Testis (tissue), 2 donors: ENCODE measurements at regions not wholly inside any gene's neighbourhood (a gene's known extent, or its start where the extent isn't known, plus 50 kb on each side); places are given as distances from the start of the nearest gene placed in this dataset.

Experiments
- DNase-seq: peaks from one replicate; pipeline ENCODE4 v3.0.0-alpha.2; 2019
- H3K27ac ChIP-seq, 2 donors: fragments of 200-600 bp; sonication (generic); one replicate each; pipeline ENCODE4 v1.5.1; 2019
- H3K27me3 ChIP-seq: fragments of 200-600 bp; sonication (generic); one replicate; pipeline ENCODE4 v1.5.1; 2019
- H3K36me3 ChIP-seq: fragments of 200-600 bp; sonication (generic); one replicate; pipeline ENCODE4 v1.5.1; 2017; ENCODE audit warnings: low read depth; ENCODE audit errors: missing control alignments
- H3K4me1 ChIP-seq: fragments of 200-600 bp; sonication (generic); one replicate; pipeline ENCODE4 v1.5.1; 2019
- H3K4me3 ChIP-seq, 2 donors: fragments of 200-600 bp; sonication (generic); one replicate each; pipeline ENCODE4 v1.5.1; 2017 to 2019
- H3K9me3 ChIP-seq: fragments of 200-600 bp; sonication (generic); one replicate; pipeline ENCODE4 v1.5.1; 2017
- CTCF ChIP-seq, 3 experiments: fragments of 450-650 bp in 2 of 3; fragments of 200-600 bp in 1 of 3; sonication (generic) in 1 of 3; IDR thresholded peaks; one replicate each; pipeline ENCODE4 v1.5.1; 2016 to 2019; ENCODE audit warnings: antibody characterized with exemption in 3 of 3, mild to moderate bottlenecking in 2 of 3, moderate library complexity in 1 of 3
- POLR2A ChIP-seq: fragments of 450-650 bp; IDR thresholded peaks from one replicate; pipeline ENCODE4 v1.6.1; 2017; ENCODE audit warnings: antibody characterized with exemption, mild to moderate bottlenecking, moderate library complexity
- WGBS, 2 donors: methylation state at CpG; one replicate each; pipeline ENCODE4 v1.1.5; 2018; 5-methylcytosine and 5-hydroxymethylcytosine counted together
- intact Hi-C: fragments of 100-400 bp; cut with DNase I; formaldehyde crosslinking; loops from one replicate; pipeline ENCODE4 v1.15.1; 2023; ENCODE audit warnings: low total_unique reads

GRCh38 chr1:29504709-29505410, 268.5 kb downstream of the PTPRU start:
- H3K4me3 ChIP-seq = no peak overlapping the region
- WGBS, 2 donors = 89 to 92% methylated on average over 8 of the region's 8 CpGs
- TF ChIP-seq POLR2A (no peak), CTCF (IDR thresholded peaks at IDR 0.05) (no peak)
- no peak overlapping the region for H3K27ac ChIP-seq
- H3K27me3 ChIP-seq = no peaks in the 10 kb centered on the region
- H3K36me3 ChIP-seq = no peaks in the 10 kb centered on the region
- peak; percentile 4 for DNase-seq
- intact Hi-C loops = no loop called here
- H3K9me3 ChIP-seq = no peaks in the 10 kb centered on the region
- no peaks in the 10 kb centered on the region for H3K4me1 ChIP-seq

GRCh38 chr1:29504196-29504595, 267.9 kb downstream of the PTPRU start:
- Histone ChIP-seq H3K9me3 (no peaks in the 10 kb centered on the region), H3K36me3 (no peaks in the 10 kb centered on the region), H3K4me3 (no peak overlapping the region), H3K27ac (no peak overlapping the region), H3K4me1 (no peaks in the 10 kb centered on the region), H3K27me3 (no peaks in the 10 kb centered on the region)
- TF ChIP-seq POLR2A = no peak
- TF ChIP-seq CTCF (IDR thresholded peaks at IDR 0.05) = no peak
- intact Hi-C loops = no loop called here
- WGBS, 2 donors = 44 to 54% methylated on average over 4 of the region's 4 CpGs
- DNase-seq = peak; percentile 7

GRCh38 chr1:29502911-29503840, 266.9 kb downstream of the PTPRU start:
- no peaks in the 10 kb centered on the region for H3K27me3 ChIP-seq
- 74 to 81% methylated on average over 12 of the region's 12 CpGs for WGBS, 2 donors
- H3K36me3 ChIP-seq = no peaks in the 10 kb centered on the region
- H3K9me3 ChIP-seq = no peaks in the 10 kb centered on the region
- peak; percentile 2 for DNase-seq
- no peak overlapping the region for H3K4me3 ChIP-seq
- no peak for TF ChIP-seq CTCF (IDR thresholded peaks at IDR 0.05)
- TF ChIP-seq POLR2A = no peak
- no peaks in the 10 kb centered on the region for H3K4me1 ChIP-seq
- intact Hi-C loops = no loop called here
- no peak overlapping the region for H3K27ac ChIP-seq

GRCh38 chr1:29502225-29502910, 266.0 kb downstream of the PTPRU start:
- Histone ChIP-seq H3K36me3 (no peaks in the 10 kb centered on the region), H3K27ac (no peak overlapping the region), H3K4me1 (no peaks in the 10 kb centered on the region), H3K27me3 (no peaks in the 10 kb centered on the region), H3K4me3 (no peak overlapping the region), H3K9me3 (no peaks in the 10 kb centered on the region)
- 94 to 95% methylated on average over 3 of the region's 3 CpGs for WGBS, 2 donors
- intact Hi-C loops = no loop called here
- TF ChIP-seq CTCF (IDR thresholded peaks at IDR 0.05) (no peak), POLR2A (no peak)
- peak; percentile 0 for DNase-seq
